ENCODE measurements at regions not wholly inside any gene's neighbourhood (a gene's known extent, or its start where the extent isn't known, plus 50 kb on each side); places are given as distances from the start of the nearest gene placed in this dataset.

DNA sequence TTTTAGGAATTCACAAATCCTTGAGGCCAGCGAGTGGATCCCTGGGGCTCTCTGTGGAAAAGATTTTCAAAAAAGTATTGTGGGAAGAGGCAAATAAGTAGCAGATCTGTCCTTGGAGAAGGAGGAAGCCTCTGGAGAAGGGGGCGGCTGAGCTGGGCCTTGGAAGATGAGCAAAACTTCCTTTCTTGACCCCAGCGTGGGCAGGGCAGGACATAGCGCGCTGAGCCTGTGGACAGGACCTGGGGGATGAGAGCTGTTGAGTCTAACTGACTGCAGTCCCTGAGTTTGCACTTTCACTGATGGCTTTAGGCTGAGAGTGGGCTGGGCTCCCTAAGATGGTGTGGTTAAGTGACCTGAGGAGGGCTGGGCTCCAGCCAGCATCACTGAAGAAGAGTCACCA lies 170.2 kb upstream of the GALNT2 start:
- H3K9me3 Mint-ChIP-seq (ENCODE audit: insufficient read depth): peaks cover 5% of the 10 kb centered on the region
- H3K4me1 ChIP-seq (ENCODE audit: control insufficient read depth in 2 of 2, insufficient read depth in 2 of 2, low read length in 2 of 2): no peaks in the 10 kb centered on the region
- no peak overlapping the region for H3K27ac ChIP-seq (ENCODE audit: low read length in 2 of 2)
- H3K4me1 Mint-ChIP-seq: no peaks in the 10 kb centered on the region
- H3K4me2 ChIP-seq (replicated peaks; ENCODE audit: low read depth, low read length, poor library complexity, severe bottlenecking): no peak overlapping the region
- POLR2A ChIA-PET: no interaction called here
- H3K9ac ChIP-seq (ENCODE audit: low read length): no peak overlapping the region
- H3K79me2 ChIP-seq (ENCODE audit: control insufficient read depth, insufficient read depth, low read length): no peaks in the 10 kb centered on the region
- H3K4me3 ChIP-seq (ENCODE audit: control extremely low read depth in 1 of 5, extremely low read depth in 1 of 5, insufficient read depth in 1 of 5, low read depth in 2 of 5, low read length in 4 of 5): no peak overlapping the region
- no peak for ATAC-seq (ENCODE audit: low read depth)
- no peaks in the 10 kb centered on the region for H3K36me3 ChIP-seq (replicated peaks in 1 of 2; ENCODE audit: control extremely low read depth in 1 of 2, control insufficient read depth in 1 of 2, extremely low read depth in 1 of 2, insufficient read depth in 2 of 2, low read length in 1 of 2)
- 100% methylated on average over 2 of the region's 5 CpGs for WGBS (ENCODE audit: insufficient coverage)
- TF ChIP-seq CTCF (IDR thresholded peaks at IDR 0.05): no peak
- TF ChIP-seq EZH2 (IDR thresholded peaks at IDR 0.05; ENCODE audit: borderline replicate concordance, insufficient read depth, low read depth, low read length, poor library complexity, severe bottlenecking): no peak
- peaks cover 0 to 3% (median 0%) of the 10 kb centered on the region in 3 donors for H3K9me3 ChIP-seq (ENCODE audit: control extremely low read depth in 1 of 3, control insufficient read depth in 2 of 3, insufficient read depth in 1 of 3, low read length in 2 of 3)
- H3K27me3 ChIP-seq (replicated peaks in 1 of 4; ENCODE audit: control extremely low read depth in 1 of 4, control insufficient read depth in 3 of 4, insufficient read depth in 4 of 4, low read length in 3 of 4): peaks cover 0 to 13% (median 2%) of the 10 kb centered on the region in 4 experiments
- CTCF ChIA-PET: no interaction called here
- no peak for DNase-seq
- no peaks in the 10 kb centered on the region for H4K20me1 ChIP-seq (ENCODE audit: control insufficient read depth, insufficient read depth, low read length, poor library complexity, severe bottlenecking)
- no peak overlapping the region for H3K27ac Mint-ChIP-seq
- H2AFZ ChIP-seq (ENCODE audit: insufficient read depth, low read depth, low read length, poor library complexity, severe bottlenecking): no peak overlapping the region
- H3K27me3 Mint-ChIP-seq: peaks cover 50% of the 10 kb centered on the region
- intact Hi-C loops (cut with micrococcal nuclease): no loop called here
- H3K4me3 Mint-ChIP-seq: no peak overlapping the region

- WGBS (ENCODE audit: insufficient coverage): 87% methylated on average over 4 of the region's 8 CpGs
- DNase-seq: no peak
- Histone ChIP-seq H2AFZ (ENCODE audit: insufficient read depth, low read depth, low read length, poor library complexity, severe bottlenecking) (no peak overlapping the region), H4K20me1 (ENCODE audit: control insufficient read depth, insufficient read depth, low read length, poor library complexity, severe bottlenecking) (no peaks in the 10 kb centered on the region), H3K4me3 (ENCODE audit: control extremely low read depth in 1 of 5, extremely low read depth in 1 of 5, insufficient read depth in 1 of 5, low read depth in 2 of 5, low read length in 4 of 5) (no peak overlapping the region), H3K36me3 (replicated peaks in 1 of 2; ENCODE audit: control extremely low read depth in 1 of 2, control insufficient read depth in 1 of 2, extremely low read depth in 1 of 2, insufficient read depth in 2 of 2, low read length in 1 of 2) (no peaks in the 10 kb centered on the region), H3K9me3 (ENCODE audit: control extremely low read depth in 1 of 3, control insufficient read depth in 2 of 3, insufficient read depth in 1 of 3, low read length in 2 of 3) (peaks cover 0 to 3% (median 0%) of the 10 kb centered on the region in 3 donors), H3K4me2 (replicated peaks; ENCODE audit: low read depth, low read length, poor library complexity, severe bottlenecking) (no peak overlapping the region), H3K79me2 (ENCODE audit: control insufficient read depth, insufficient read depth, low read length) (no peaks in the 10 kb centered on the region), H3K4me1 (ENCODE audit: control insufficient read depth in 2 of 2, insufficient read depth in 2 of 2, low read length in 2 of 2) (no peaks in the 10 kb centered on the region), H3K27me3 (replicated peaks in 1 of 4; ENCODE audit: control extremely low read depth in 1 of 4, control insufficient read depth in 3 of 4, insufficient read depth in 4 of 4, low read length in 3 of 4) (peaks cover 0 to 13% (median 2%) of the 10 kb centered on the region in 4 experiments), H3K27ac (ENCODE audit: low read length in 2 of 2) (no peak overlapping the region), H3K9ac (ENCODE audit: low read length) (no peak overlapping the region)
- H3K4me3 Mint-ChIP-seq: no peak overlapping the region
- no peak overlapping the region for H3K27ac Mint-ChIP-seq
- H3K4me1 Mint-ChIP-seq: no peaks in the 10 kb centered on the region
- TF ChIP-seq EZH2 (IDR thresholded peaks at IDR 0.05; ENCODE audit: borderline replicate concordance, insufficient read depth, low read depth, low read length, poor library complexity, severe bottlenecking): no peak
- TF ChIP-seq CTCF (IDR thresholded peaks at IDR 0.05): no peak
- ChIA-PET CTCF (interaction anchor here (1.5 to 2.9 kb wide), 3 partner anchors 12 to 49 kb away, joined by 5 to 8 read pairs (median 5); no protein-coding TSS in a partner anchor), POLR2A (no interaction called here)
- peaks cover 5% of the 10 kb centered on the region for H3K9me3 Mint-ChIP-seq (ENCODE audit: insufficient read depth)
- no peak for ATAC-seq (ENCODE audit: low read depth)
- H3K27me3 Mint-ChIP-seq: peaks cover 49% of the 10 kb centered on the region
- intact Hi-C loops (cut with micrococcal nuclease): no loop called here
Observed at GRCh38 chr1:229897501-229897900, 169.5 kb upstream of the GALNT2 start.

Data from B cell (primary cell).